K562 (cell line): ENCODE measurements at regions not wholly inside any gene's neighbourhood (a gene's known extent, or its start where the extent isn't known, plus 50 kb on each side); places are given as distances from the start of the nearest gene placed in this dataset.

Experiments used
- ATF7 ChIP-seq: fragments of 450-650 bp; IDR thresholded peaks from 2 replicates; pipeline ENCODE4 v1.7.1; 2014; ENCODE audit warnings: mild to moderate bottlenecking, moderate library complexity
- BHLHE40 ChIP-seq: IDR thresholded peaks from 2 replicates; pipeline ENCODE4 v1.6.1; 2011; ENCODE audit warnings: low read length, improper control_type of control experiment
- ELK1 ChIP-seq: sonication (generic); formaldehyde crosslinking; IDR thresholded peaks from 2 replicates; pipeline ENCODE4 v1.8.1; 2022; ENCODE audit warnings: missing genetic modification reagents
- ESRRB ChIP-seq: fragments of 250-450 bp; sonication (Bioruptor Pico); IDR thresholded peaks from 2 replicates; pipeline ENCODE4 v1.5.0; 2020; ENCODE audit warnings: mild to moderate bottlenecking, moderate library complexity, borderline replicate concordance
- GABPA ChIP-seq: fragments of 200-800 bp; sonication (Bioruptor generic); conservative IDR thresholded peaks from 2 replicates; pipeline ENCODE4 v1.6.1; 2016; ENCODE audit warnings: low read depth, missing genetic modification characterization, missing compliant biosample characterization
- GTF3C2 ChIP-seq: IDR thresholded peaks from 3 replicates; pipeline ENCODE4 v1.6.1; 2011; ENCODE audit warnings: borderline replicate concordance, mild to moderate bottlenecking, moderate library complexity; ENCODE audit not compliant: insufficient read length; ENCODE audit errors: extremely low read depth
- HSF4 ChIP-seq: fragments of 250-450 bp; sonication (Bioruptor Pico); IDR thresholded peaks from 2 replicates; pipeline ENCODE4 v2.1.2; 2022; ENCODE audit warnings: mild to moderate bottlenecking, moderate library complexity, borderline replicate concordance
- KDM2B ChIP-seq: fragments of 250-450 bp; sonication (Bioruptor Pico); IDR thresholded peaks from 2 replicates; pipeline ENCODE4 v1.8.0; 2021; ENCODE audit warnings: mild to moderate bottlenecking, moderate library complexity
- POLR2B ChIP-seq: fragments of 450-650 bp; IDR thresholded peaks from 2 replicates; pipeline ENCODE4 v1.6.1; 2018; ENCODE audit warnings: low read depth; ENCODE audit not compliant: partially characterized antibody
- POLR2H ChIP-seq: IDR thresholded peaks from 2 replicates; pipeline ENCODE4 v1.6.1; 2016; ENCODE audit warnings: missing genetic modification characterization, low read depth, mild to moderate bottlenecking, control low read depth, missing compliant biosample characterization, moderate library complexity
- RREB1 ChIP-seq: fragments of 250-450 bp; sonication (Bioruptor Pico); IDR thresholded peaks from 2 replicates; pipeline ENCODE4 v1.4.0; 2020
- SLC30A9 ChIP-seq: fragments of 250-450 bp; sonication (Bioruptor Pico); IDR thresholded peaks from 2 replicates; pipeline ENCODE4 v1.8.0; 2022; ENCODE audit warnings: mild to moderate bottlenecking, moderate library complexity
- SMAD1 ChIP-seq: fragments of 150-350 bp; IDR thresholded peaks from 2 replicates; pipeline ENCODE4 v1.6.1; 2014; ENCODE audit warnings: low read length, low read depth; ENCODE audit not compliant: partially characterized antibody
- SRSF9 ChIP-seq: fragments of 200-400 bp; formaldehyde crosslinking; IDR thresholded peaks from 2 replicates; pipeline ENCODE4 v1.6.1; 2017; ENCODE audit warnings: low read depth, low read length, borderline replicate concordance
- TCF7 ChIP-seq: sonication (generic); IDR thresholded peaks from 2 replicates; pipeline ENCODE4 v1.6.1; 2016; ENCODE audit warnings: antibody characterized with exemption, borderline replicate concordance
- TCF7L2 ChIP-seq: fragments of 150-350 bp; IDR thresholded peaks from 2 replicates; pipeline ENCODE4 v1.6.1; 2016; ENCODE audit warnings: low read depth, mild to moderate bottlenecking, low read length, moderate library complexity
- ZNF239 ChIP-seq: fragments of 250-450 bp; sonication (Bioruptor Pico); IDR thresholded peaks from 2 replicates; pipeline ENCODE4 v1.4.0; 2020; ENCODE audit warnings: mild to moderate bottlenecking
- ZNF780A ChIP-seq: fragments of 250-450 bp; sonication (Bioruptor Pico); IDR thresholded peaks from 2 replicates; pipeline ENCODE4 v1.5.0; 2021; ENCODE audit warnings: mild to moderate bottlenecking

- TF ChIP-seq POLR2H (tag) (no peak), ELK1 (no peak), GTF3C2 (no peak), TCF7 (no peak; the same call in 1 of the 2 replicates), ESRRB (CRISPR knock-in tag) (no peak), KDM2B (CRISPR knock-in tag) (no peak), BHLHE40 (no peak; the same call in 1 of the 2 replicates), ZNF780A (no peak), RREB1 (CRISPR knock-in tag) (no peak), ATF7 (peak; percentile 64; the same call in 1 of the 2 replicates), ZNF239 (CRISPR knock-in tag) (no peak), GABPA (0 out of 2 replicates have a peak, but pooled peaks have one; percentile 3), SRSF9 (no peak), POLR2B (no peak), SLC30A9 (no peak), SMAD1 (no peak), TCF7L2 (no peak), HSF4 (CRISPR knock-in tag) (peak; percentile 17; the same call in 1 of the 2 replicates)
Measured at GRCh38 chr11:86151174-86152005, 82.5 kb upstream of the PICALM start (continued).
